Hepatocyte (in vitro differentiated cells): ENCODE measurements at regions not wholly inside any gene's neighbourhood (a gene's known extent, or its start where the extent isn't known, plus 50 kb on each side); places are given as distances from the start of the nearest gene placed in this dataset.

ENCODE experiments used
- DNase-seq: peaks from one replicate; pipeline ENCODE4 v3.0.0-alpha.2; 2016; ENCODE audit warnings: low spot score
- H2AFZ ChIP-seq: fragments of 200-600 bp; sonication (generic); 2 replicates; pipeline ENCODE4 v1.6.0; 2016; ENCODE audit warnings: antibody characterized with exemption, mild to moderate bottlenecking
- H3K27ac ChIP-seq: fragments of 200-600 bp; sonication (generic); 2 replicates; pipeline ENCODE4 v1.5.1; 2016; ENCODE audit warnings: mild to moderate bottlenecking
- H3K27me3 ChIP-seq: fragments of 200-600 bp; sonication (generic); 2 replicates; pipeline ENCODE4 v1.6.1; 2016
- H3K36me3 ChIP-seq: fragments of 200-600 bp; sonication (generic); replicated peaks from 2 replicates; pipeline ENCODE4 v1.5.1; 2016; ENCODE audit warnings: low read depth; ENCODE audit not compliant: insufficient read depth
- H3K4me1 ChIP-seq: fragments of 200-600 bp; sonication (generic); 2 replicates; pipeline ENCODE4 v1.5.1; 2016; ENCODE audit warnings: mild to moderate bottlenecking, moderate library complexity; ENCODE audit not compliant: insufficient read depth
- H3K4me2 ChIP-seq: fragments of 200-600 bp; sonication (generic); 2 replicates; pipeline ENCODE4 v1.6.0; 2016
- H3K4me3 ChIP-seq: fragments of 200-600 bp; sonication (generic); 2 replicates; pipeline ENCODE4 v1.5.1; 2016; ENCODE audit warnings: mild to moderate bottlenecking
- H3K79me2 ChIP-seq: fragments of 200-600 bp; sonication (generic); 2 replicates; pipeline ENCODE4 v1.6.0; 2017; ENCODE audit warnings: mild to moderate bottlenecking
- H3K9me2 ChIP-seq: fragments of 200-600 bp; sonication (generic); replicated peaks from 2 replicates; pipeline ENCODE4 v1.6.0; 2017; ENCODE audit warnings: mild to moderate bottlenecking; ENCODE audit not compliant: insufficient read depth
- H3K9me3 ChIP-seq: fragments of 200-600 bp; sonication (generic); 2 replicates; pipeline ENCODE4 v1.5.1; 2016; ENCODE audit warnings: low read depth, mild to moderate bottlenecking
- H4K20me1 ChIP-seq: fragments of 200-600 bp; sonication (generic); 2 replicates; pipeline ENCODE4 v1.6.0; 2016; ENCODE audit warnings: mild to moderate bottlenecking; ENCODE audit not compliant: insufficient read depth, poor library complexity, severe bottlenecking
- CTCF ChIP-seq: fragments of 200-600 bp; sonication (generic); IDR thresholded peaks from 2 replicates; pipeline ENCODE4 v1.5.1; 2016; ENCODE audit warnings: antibody characterized with exemption, mild to moderate bottlenecking; ENCODE audit not compliant: poor library complexity
- EZH2 ChIP-seq: fragments of 200-600 bp; sonication (generic); IDR thresholded peaks from 2 replicates; pipeline ENCODE4 v1.6.1; 2016; ENCODE audit warnings: antibody characterized with exemption, mild to moderate bottlenecking, borderline replicate concordance
- EZH2phosphoT487 ChIP-seq: fragments of 200-600 bp; sonication (generic); IDR thresholded peaks from one replicate; pipeline ENCODE4 v1.6.1; 2018; ENCODE audit warnings: antibody characterized with exemption, mild to moderate bottlenecking, low read depth, moderate library complexity; ENCODE audit not compliant: unreplicated experiment, severe bottlenecking
- WGBS: methylation state at CpG from one replicate; pipeline ENCODE4 v1.1.6; 2016; ENCODE audit warnings: low lambda C conversion rate; ENCODE audit errors: missing lambda C conversion rate; 5-methylcytosine and 5-hydroxymethylcytosine counted together

DNA sequence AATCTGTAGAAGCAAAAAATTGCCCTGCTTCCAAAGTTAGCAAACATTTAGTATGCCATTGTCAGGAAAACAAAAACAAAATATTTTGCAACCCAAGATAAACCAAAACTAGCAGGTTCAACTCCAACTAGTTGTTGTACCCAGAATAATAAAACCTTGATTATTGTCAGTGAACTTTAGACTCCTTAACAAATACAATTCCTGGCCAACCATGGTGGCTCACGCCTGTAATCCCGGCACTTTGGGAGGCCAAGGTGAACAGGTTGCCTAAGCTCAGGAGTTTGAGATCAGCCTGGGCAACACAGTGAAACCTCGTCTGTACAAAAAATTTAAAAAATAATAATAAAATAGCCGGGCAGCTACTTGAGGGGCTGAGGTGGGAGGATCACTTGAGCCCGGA lies 53.6 kb upstream of the EPCAM start:
- 81% methylated on average over 5 of the region's 5 CpGs for WGBS
- Histone ChIP-seq H3K36me3 (no peaks in the 10 kb centered on the region), H3K4me1 (peaks cover 32% of the 10 kb centered on the region), H3K4me3 (no peak overlapping the region), H2AFZ (no peak overlapping the region), H3K4me2 (no peak overlapping the region), H3K27ac (no peak overlapping the region), H3K27me3 (no peaks in the 10 kb centered on the region), H3K9me3 (no peaks in the 10 kb centered on the region), H3K9me2 (no peaks in the 10 kb centered on the region), H3K79me2 (peaks cover 2% of the 10 kb centered on the region), H4K20me1 (no peaks in the 10 kb centered on the region)
- DNase-seq, result no peak
- TF ChIP-seq CTCF (no peak), EZH2phosphoT487 (no peak), EZH2 (no peak)

GRCh38 chr2:47313728-47314127 lies 55.4 kb upstream of the EPCAM start:
- Histone ChIP-seq H3K4me3 (no peak overlapping the region), H3K4me2 (no peak overlapping the region), H3K27ac (peak overlapping the region; percentile 84), H3K36me3 (no peaks in the 10 kb centered on the region), H3K4me1 (peaks cover 40% of the 10 kb centered on the region), H3K79me2 (no peaks in the 10 kb centered on the region), H2AFZ (no peak overlapping the region), H4K20me1 (no peaks in the 10 kb centered on the region), H3K9me2 (no peaks in the 10 kb centered on the region), H3K27me3 (no peaks in the 10 kb centered on the region), H3K9me3 (no peaks in the 10 kb centered on the region)
- no peak for DNase-seq
- WGBS, result 92% methylated on average over 2 of the region's 2 CpGs
- no peak for TF ChIP-seq EZH2

GRCh38 chr2:47313141-47313691 lies 55.9 kb upstream of the EPCAM start:
- WGBS, result 31% methylated on average over 6 of the region's 6 CpGs

DNA sequence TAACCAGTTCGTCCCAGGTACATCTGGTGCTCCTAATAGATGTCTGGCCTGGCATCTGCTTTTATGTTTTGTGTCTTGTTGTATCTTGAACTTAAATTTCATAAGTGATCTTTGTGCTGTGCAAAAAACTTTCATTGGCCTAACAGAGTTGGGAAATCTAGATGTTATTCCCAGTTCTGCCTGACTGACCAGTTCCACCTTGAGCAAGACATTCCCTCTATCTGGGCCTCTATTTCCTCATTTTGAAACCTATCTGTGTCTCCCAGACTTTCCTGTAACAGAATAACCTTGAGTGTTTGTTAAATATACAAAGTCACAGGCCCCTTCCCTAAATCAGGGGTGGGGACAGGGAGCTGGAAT lies 56.6 kb upstream of the EPCAM start:
- Histone ChIP-seq H3K9me3 (no peaks in the 10 kb centered on the region), H3K36me3 (no peaks in the 10 kb centered on the region), H3K27me3 (no peaks in the 10 kb centered on the region), H3K9me2 (no peaks in the 10 kb centered on the region), H3K79me2 (no peaks in the 10 kb centered on the region), H3K27ac (peak overlapping the region; percentile 89), H3K4me3 (no peak overlapping the region), H3K4me1 (peaks cover 42% of the 10 kb centered on the region), H3K4me2 (peak overlapping the region; percentile 42), H4K20me1 (no peaks in the 10 kb centered on the region), H2AFZ (no peak overlapping the region)
- TF ChIP-seq CTCF (no peak), EZH2 (no peak), EZH2phosphoT487 (no peak)
- DNase-seq, result no peak
- WGBS, result 93% methylated on average over 1 of the region's 1 CpG

More at GRCh38 chr2:47313141-47313691, 55.9 kb upstream of the EPCAM start:
- peaks cover 42% of the 10 kb centered on the region for H3K4me1 ChIP-seq
- H3K79me2 ChIP-seq, result no peaks in the 10 kb centered on the region
- peak overlapping the region; percentile 42 for H3K4me2 ChIP-seq
- TF ChIP-seq EZH2phosphoT487 (no peak), CTCF (no peak), EZH2 (no peak)
- no peak overlapping the region for H3K4me3 ChIP-seq
- no peaks in the 10 kb centered on the region for H3K27me3 ChIP-seq
- peak; percentile 87 for DNase-seq
- no peaks in the 10 kb centered on the region for H3K36me3 ChIP-seq
- no peaks in the 10 kb centered on the region for H3K9me3 ChIP-seq
- peak overlapping the region; percentile 89 for H3K27ac ChIP-seq
- no peak overlapping the region for H2AFZ ChIP-seq
- no peaks in the 10 kb centered on the region for H3K9me2 ChIP-seq
- no peaks in the 10 kb centered on the region for H4K20me1 ChIP-seq
